HCT116 (cell line): ENCODE measurements at regions not wholly inside any gene's neighbourhood (a gene's known extent, or its start where the extent isn't known, plus 50 kb on each side); places are given as distances from the start of the nearest gene placed in this dataset.

Source experiments
- ATAC-seq: fragments of 200-7000 bp; cut with Tn5 transposase; 2 replicates; pipeline ENCODE4 v1.9.1; 2020; ENCODE audit warnings: mild to moderate bottlenecking, moderate library complexity
- BruUV-seq: library from RNA; stranded (reverse); fragments of 400-500 nt; replicated peaks from 2 replicates; lab custom pipeline; 2021; lab: Mats Ljungman, UMichigan
- CTCF ChIA-PET: fragments of 300-600 bp; sonication (Branson Sonifier 250); formaldehyde crosslinking; loops from one replicate; lab custom pipeline; 2021; ENCODE audit warnings: antibody characterized with exemption; lab: Charles Lee
- POLR2A ChIA-PET: fragments of 300-600, 350-600 bp; sonication (Branson Sonifier 250); formaldehyde crosslinking; loops from one replicate; lab custom pipeline; 2021; ENCODE audit warnings: antibody characterized with exemption; lab: Charles Lee
- RAD21 ChIA-PET, 2 experiments: fragments of 300-600 bp; sonication (Branson Sonifier 250); formaldehyde crosslinking; loops; one replicate each; lab custom pipeline; 2023; ENCODE audit warnings: low total read pairs in 2 of 2; ENCODE audit not compliant: uncharacterized antibody in 2 of 2, unreplicated experiment in 2 of 2, low non-redundant PET in 1 of 2; lab: Charles Lee
- DNase-seq: peaks from one replicate; pipeline ENCODE4 v3.0.0-alpha.2; 2010; ENCODE audit warnings: low read depth, low spot score
- H2AFZ ChIP-seq: fragments of 200-600 bp; shearing (Covaris generic), sonication (generic); 2 replicates; pipeline ENCODE4 v1.6.1; 2017; ENCODE audit warnings: low read depth, mixed run types, mixed read lengths, antibody characterized with exemption, low read length; ENCODE audit not compliant: poor library complexity, severe bottlenecking
- H3K27ac ChIP-seq: 2 replicates; pipeline ENCODE4 v1.5.1; 2012; ENCODE audit warnings: low read depth, low read length
- H3K27me3 ChIP-seq: fragments of 200-600 bp; sonication (generic); 2 replicates; pipeline ENCODE4 v1.6.1; 2016; ENCODE audit warnings: mixed run types, low read length, mixed read lengths; ENCODE audit not compliant: insufficient read depth
- H3K36me3 ChIP-seq, 2 experiments: fragments of 200-500 bp in 1 of 2; fragments of 200-600 bp in 1 of 2; sonication (Bioruptor generic) in 1 of 2; sonication (generic) in 1 of 2; 2 replicates each; pipeline versions ENCODE4 v1.5.1 to v1.6.1; 2014 to 2016; ENCODE audit warnings: low read length in 2 of 2, inconsistent platforms in 1 of 2, mixed read lengths in 1 of 2, mixed run types in 1 of 2; ENCODE audit not compliant: insufficient read depth in 2 of 2, control insufficient read depth in 1 of 2
- H3K4me1 ChIP-seq, 2 experiments: fragments of 200-600 bp in 1 of 2; sonication (generic) in 1 of 2; 2 replicates each; pipeline versions ENCODE4 v1.5.1 to v1.6.1; 2012 to 2017; ENCODE audit warnings: low read length in 2 of 2, inconsistent platforms in 1 of 2, mild to moderate bottlenecking in 1 of 2, mixed read lengths in 1 of 2, mixed run types in 1 of 2, moderate library complexity in 1 of 2; ENCODE audit not compliant: insufficient read depth in 2 of 2, control insufficient read depth in 1 of 2
- H3K4me2 ChIP-seq: fragments of 200-600 bp; sonication (generic); 2 replicates; pipeline ENCODE4 v1.6.1; 2017; ENCODE audit warnings: mixed run types, low read length, mixed read lengths
- H3K4me3 ChIP-seq, 2 experiments: fragments of 200-600 bp in 1 of 2; sonication (generic) in 1 of 2; replicated peaks in 1 of 2; 2 replicates each; pipeline ENCODE4 v1.5.1; 2011 to 2016; ENCODE audit warnings: low read length in 2 of 2, control low read depth in 1 of 2, low read depth in 1 of 2, mild to moderate bottlenecking in 1 of 2, mixed read lengths in 1 of 2, mixed run types in 1 of 2
- H3K79me2 ChIP-seq: fragments of 200-600 bp; sonication (generic); 2 replicates; pipeline ENCODE4 v1.6.1; 2017; ENCODE audit warnings: mild to moderate bottlenecking, mixed run types, low read length, moderate library complexity, mixed read lengths; ENCODE audit not compliant: insufficient read depth
- H3K9ac ChIP-seq: fragments of 200-600 bp; sonication (generic); 2 replicates; pipeline ENCODE4 v1.6.1; 2016; ENCODE audit warnings: low read length, mixed read lengths
- H3K9me2 ChIP-seq: fragments of 200-600 bp; sonication (generic), shearing (Covaris generic); 2 replicates; pipeline ENCODE4 v1.6.1; 2017; ENCODE audit warnings: mixed run types, mild to moderate bottlenecking, moderate library complexity; ENCODE audit not compliant: insufficient read depth
- H3K9me3 ChIP-seq, 2 experiments: fragments of 200-500 bp in 1 of 2; fragments of 200-600 bp in 1 of 2; sonication (Bioruptor generic) in 1 of 2; sonication (generic) in 1 of 2; 2 replicates each; pipeline ENCODE4 v1.6.1; 2014 to 2017; ENCODE audit warnings: low read length in 2 of 2, mixed read lengths in 2 of 2, inconsistent platforms in 1 of 2, low read depth in 1 of 2, mild to moderate bottlenecking in 1 of 2, mixed run types in 1 of 2, moderate library complexity in 1 of 2; ENCODE audit not compliant: control insufficient read depth in 1 of 2, insufficient read depth in 1 of 2
- H4K20me1 ChIP-seq: fragments of 200-600 bp; sonication (generic), shearing (Covaris generic); 2 replicates; pipeline ENCODE4 v1.6.1; 2017; ENCODE audit warnings: mixed run types, mild to moderate bottlenecking, moderate library complexity; ENCODE audit not compliant: insufficient read depth
- ATF3 ChIP-seq: IDR thresholded peaks from 2 replicates; pipeline ENCODE4 v1.6.1; 2012
- CBX3 ChIP-seq: IDR thresholded peaks from 2 replicates; pipeline ENCODE4 v1.6.1; 2012; ENCODE audit warnings: low read depth
- CTCF ChIP-seq, 3 experiments: fragments of 200-600 bp in 1 of 3; sonication (generic) in 1 of 3; IDR thresholded peaks in 2 of 3; conservative IDR thresholded peaks in 1 of 3; 2 replicates each; pipeline ENCODE4 v1.5.1; 2012 to 2017; ENCODE audit warnings: low read depth in 2 of 3, low read length in 2 of 3, antibody characterized with exemption in 1 of 3, borderline replicate concordance in 1 of 3, control low read depth in 1 of 3, mild to moderate bottlenecking in 1 of 3, mixed read lengths in 1 of 3, mixed run types in 1 of 3, moderate library complexity in 1 of 3; ENCODE audit not compliant: insufficient read depth in 1 of 3
- EZH2 ChIP-seq: fragments of 200-600 bp; sonication (generic); IDR thresholded peaks from 2 replicates; pipeline ENCODE4 v1.6.1; 2017; ENCODE audit warnings: antibody characterized with exemption, mixed run types
- EZH2phosphoT487 ChIP-seq: fragments of 200-600 bp; IDR thresholded peaks from 2 replicates; pipeline ENCODE4 v1.6.1; 2018; ENCODE audit warnings: antibody characterized with exemption, borderline replicate concordance
- FOSL1 ChIP-seq: IDR thresholded peaks from 2 replicates; pipeline ENCODE4 v1.6.1; 2012; ENCODE audit warnings: low read depth
- MAX ChIP-seq: IDR thresholded peaks from 2 replicates; pipeline ENCODE4 v1.6.1; 2012
- POLR2A ChIP-seq: IDR thresholded peaks from 2 replicates; pipeline ENCODE4 v1.7.0; 2011; ENCODE audit warnings: borderline replicate concordance; ENCODE audit not compliant: insufficient read depth, insufficient read length; ENCODE audit errors: extremely low read depth
- RAD21 ChIP-seq: IDR thresholded peaks from 2 replicates; pipeline ENCODE4 v1.6.1; 2012; ENCODE audit warnings: low read depth, mild to moderate bottlenecking
- REST ChIP-seq: IDR thresholded peaks from 2 replicates; pipeline ENCODE4 v1.6.1; 2012; ENCODE audit warnings: low read depth
- SIN3A ChIP-seq: IDR thresholded peaks from 2 replicates; pipeline ENCODE4 v1.6.1; 2012; ENCODE audit warnings: low read depth
- SRF ChIP-seq: IDR thresholded peaks from 2 replicates; pipeline ENCODE4 v1.6.1; 2012; ENCODE audit warnings: low read depth
- TCF7L2 ChIP-seq: IDR thresholded peaks from 2 replicates; pipeline ENCODE4 v1.7.0; 2011; ENCODE audit warnings: borderline replicate concordance, inconsistent platforms; ENCODE audit not compliant: insufficient read depth, insufficient read length; ENCODE audit errors: extremely low read depth
- YY1 ChIP-seq: IDR thresholded peaks from 2 replicates; pipeline ENCODE4 v1.6.1; 2011; ENCODE audit warnings: low read length, low read depth, moderate library complexity, mild to moderate bottlenecking; ENCODE audit not compliant: insufficient replicate concordance; ENCODE audit errors: extremely low read depth
- ZFX ChIP-seq: fragments of 450-650 bp; IDR thresholded peaks from 2 replicates; pipeline ENCODE4 v1.6.1; 2017
- intact Hi-C: fragments of 100-400 bp; cut with micrococcal nuclease; formaldehyde crosslinking; loops from 2 replicates; pipeline ENCODE4 v1.10.0; 2022

- no TSS peak for BruUV-seq
- ChIA-PET RAD21 (no interaction called here), POLR2A (no interaction called here)
- Histone ChIP-seq H3K4me2 (no peak overlapping the region), H3K79me2 (no peaks in the 10 kb centered on the region), H3K4me3 (no peak overlapping the region), H3K4me1 (no peaks in the 10 kb centered on the region), H3K9ac (no peak overlapping the region), H4K20me1 (no peaks in the 10 kb centered on the region), H3K36me3 (no peaks in the 10 kb centered on the region), H3K9me2 (no peaks in the 10 kb centered on the region), H3K27ac (no peak overlapping the region), H3K27me3 (no peaks in the 10 kb centered on the region)
- ATAC-seq (no peak), DNase-seq (no peak)
- TF ChIP-seq EZH2 (no peak), SIN3A (no peak), SRF (no peak), FOSL1 (no peak), CBX3 (no peak), RAD21 (no peak), YY1 (no peak), EZH2phosphoT487 (no peak), TCF7L2 (no peak), POLR2A (no peak), ZFX (no peak), MAX (no peak), CTCF (IDR thresholded peaks at IDR 0.05 in 2 of 3, conservative IDR thresholded peaks at IDR 0.05 in 1 of 3; ENCODE audit: borderline replicate concordance in 1 of 3, insufficient read depth in 1 of 3, low read depth in 2 of 3, low read length in 2 of 3) (no peak), REST (no peak), ATF3 (no peak)
- TF ChIP-seq, all 23 proteins: peak for 0
- intact Hi-C loops = no loop called here
- CTCF ChIA-PET = no interaction called here
- Histone ChIP-seq H3K9me3 (no peaks in the 10 kb centered on the region; a peak in 1 of 4 replicates), H2AFZ (no peak overlapping the region)
These were observed 903.1 kb upstream of the SOX9 start for GRCh38 chr17:71217769-71218168.
